HCT116 (cell line): ENCODE measurements at regions not wholly inside any gene's neighbourhood (a gene's known extent, or its start where the extent isn't known, plus 50 kb on each side); places are given as distances from the start of the nearest gene placed in this dataset.

ENCODE experiments used
- ATAC-seq: fragments of 200-7000 bp; cut with Tn5 transposase; 2 replicates; pipeline ENCODE4 v1.9.1; 2020; ENCODE audit warnings: mild to moderate bottlenecking, moderate library complexity
- BruUV-seq: library from RNA; stranded (reverse); fragments of 400-500 nt; replicated peaks from 2 replicates; lab custom pipeline; 2021; lab: Mats Ljungman, UMichigan
- CTCF ChIA-PET: fragments of 300-600 bp; sonication (Branson Sonifier 250); formaldehyde crosslinking; loops from one replicate; lab custom pipeline; 2021; ENCODE audit warnings: antibody characterized with exemption; lab: Charles Lee
- POLR2A ChIA-PET: fragments of 300-600, 350-600 bp; sonication (Branson Sonifier 250); formaldehyde crosslinking; loops from one replicate; lab custom pipeline; 2021; ENCODE audit warnings: antibody characterized with exemption; lab: Charles Lee
- RAD21 ChIA-PET, 2 experiments: fragments of 300-600 bp; sonication (Branson Sonifier 250); formaldehyde crosslinking; loops; one replicate each; lab custom pipeline; 2023; ENCODE audit warnings: low total read pairs in 2 of 2; ENCODE audit not compliant: uncharacterized antibody in 2 of 2, unreplicated experiment in 2 of 2, low non-redundant PET in 1 of 2; lab: Charles Lee
- DNase-seq: peaks from one replicate; pipeline ENCODE4 v3.0.0-alpha.2; 2010; ENCODE audit warnings: low read depth, low spot score
- H2AFZ ChIP-seq: fragments of 200-600 bp; shearing (Covaris generic), sonication (generic); 2 replicates; pipeline ENCODE4 v1.6.1; 2017; ENCODE audit warnings: low read depth, mixed run types, mixed read lengths, antibody characterized with exemption, low read length; ENCODE audit not compliant: poor library complexity, severe bottlenecking
- H3K27ac ChIP-seq: 2 replicates; pipeline ENCODE4 v1.5.1; 2012; ENCODE audit warnings: low read depth, low read length
- H3K27me3 ChIP-seq: fragments of 200-600 bp; sonication (generic); 2 replicates; pipeline ENCODE4 v1.6.1; 2016; ENCODE audit warnings: mixed run types, low read length, mixed read lengths; ENCODE audit not compliant: insufficient read depth
- H3K36me3 ChIP-seq, 2 experiments: fragments of 200-500 bp in 1 of 2; fragments of 200-600 bp in 1 of 2; sonication (Bioruptor generic) in 1 of 2; sonication (generic) in 1 of 2; 2 replicates each; pipeline versions ENCODE4 v1.5.1 to v1.6.1; 2014 to 2016; ENCODE audit warnings: low read length in 2 of 2, inconsistent platforms in 1 of 2, mixed read lengths in 1 of 2, mixed run types in 1 of 2; ENCODE audit not compliant: insufficient read depth in 2 of 2, control insufficient read depth in 1 of 2
- H3K4me1 ChIP-seq, 2 experiments: fragments of 200-600 bp in 1 of 2; sonication (generic) in 1 of 2; 2 replicates each; pipeline versions ENCODE4 v1.5.1 to v1.6.1; 2012 to 2017; ENCODE audit warnings: low read length in 2 of 2, inconsistent platforms in 1 of 2, mild to moderate bottlenecking in 1 of 2, mixed read lengths in 1 of 2, mixed run types in 1 of 2, moderate library complexity in 1 of 2; ENCODE audit not compliant: insufficient read depth in 2 of 2, control insufficient read depth in 1 of 2
- H3K4me2 ChIP-seq: fragments of 200-600 bp; sonication (generic); 2 replicates; pipeline ENCODE4 v1.6.1; 2017; ENCODE audit warnings: mixed run types, low read length, mixed read lengths
- H3K4me3 ChIP-seq, 2 experiments: fragments of 200-600 bp in 1 of 2; sonication (generic) in 1 of 2; replicated peaks in 1 of 2; 2 replicates each; pipeline ENCODE4 v1.5.1; 2011 to 2016; ENCODE audit warnings: low read length in 2 of 2, control low read depth in 1 of 2, low read depth in 1 of 2, mild to moderate bottlenecking in 1 of 2, mixed read lengths in 1 of 2, mixed run types in 1 of 2
- H3K79me2 ChIP-seq: fragments of 200-600 bp; sonication (generic); 2 replicates; pipeline ENCODE4 v1.6.1; 2017; ENCODE audit warnings: mild to moderate bottlenecking, mixed run types, low read length, moderate library complexity, mixed read lengths; ENCODE audit not compliant: insufficient read depth
- H3K9ac ChIP-seq: fragments of 200-600 bp; sonication (generic); 2 replicates; pipeline ENCODE4 v1.6.1; 2016; ENCODE audit warnings: low read length, mixed read lengths
- H3K9me2 ChIP-seq: fragments of 200-600 bp; sonication (generic), shearing (Covaris generic); 2 replicates; pipeline ENCODE4 v1.6.1; 2017; ENCODE audit warnings: mixed run types, mild to moderate bottlenecking, moderate library complexity; ENCODE audit not compliant: insufficient read depth
- H3K9me3 ChIP-seq, 2 experiments: fragments of 200-500 bp in 1 of 2; fragments of 200-600 bp in 1 of 2; sonication (Bioruptor generic) in 1 of 2; sonication (generic) in 1 of 2; 2 replicates each; pipeline ENCODE4 v1.6.1; 2014 to 2017; ENCODE audit warnings: low read length in 2 of 2, mixed read lengths in 2 of 2, inconsistent platforms in 1 of 2, low read depth in 1 of 2, mild to moderate bottlenecking in 1 of 2, mixed run types in 1 of 2, moderate library complexity in 1 of 2; ENCODE audit not compliant: control insufficient read depth in 1 of 2, insufficient read depth in 1 of 2
- H4K20me1 ChIP-seq: fragments of 200-600 bp; sonication (generic), shearing (Covaris generic); 2 replicates; pipeline ENCODE4 v1.6.1; 2017; ENCODE audit warnings: mixed run types, mild to moderate bottlenecking, moderate library complexity; ENCODE audit not compliant: insufficient read depth
- ATF3 ChIP-seq: IDR thresholded peaks from 2 replicates; pipeline ENCODE4 v1.6.1; 2012
- CTCF ChIP-seq, 3 experiments: fragments of 200-600 bp in 1 of 3; sonication (generic) in 1 of 3; IDR thresholded peaks in 2 of 3; conservative IDR thresholded peaks in 1 of 3; 2 replicates each; pipeline ENCODE4 v1.5.1; 2012 to 2017; ENCODE audit warnings: low read depth in 2 of 3, low read length in 2 of 3, antibody characterized with exemption in 1 of 3, borderline replicate concordance in 1 of 3, control low read depth in 1 of 3, mild to moderate bottlenecking in 1 of 3, mixed read lengths in 1 of 3, mixed run types in 1 of 3, moderate library complexity in 1 of 3; ENCODE audit not compliant: insufficient read depth in 1 of 3
- EZH2 ChIP-seq: fragments of 200-600 bp; sonication (generic); IDR thresholded peaks from 2 replicates; pipeline ENCODE4 v1.6.1; 2017; ENCODE audit warnings: antibody characterized with exemption, mixed run types
- JUND ChIP-seq: IDR thresholded peaks from 2 replicates; pipeline ENCODE4 v1.6.1; 2012
- MAX ChIP-seq: IDR thresholded peaks from 2 replicates; pipeline ENCODE4 v1.6.1; 2012
- SIN3A ChIP-seq: IDR thresholded peaks from 2 replicates; pipeline ENCODE4 v1.6.1; 2012; ENCODE audit warnings: low read depth
- TCF7L2 ChIP-seq: IDR thresholded peaks from 2 replicates; pipeline ENCODE4 v1.7.0; 2011; ENCODE audit warnings: borderline replicate concordance, inconsistent platforms; ENCODE audit not compliant: insufficient read depth, insufficient read length; ENCODE audit errors: extremely low read depth
- YY1 ChIP-seq: IDR thresholded peaks from 2 replicates; pipeline ENCODE4 v1.6.1; 2011; ENCODE audit warnings: low read length, low read depth, moderate library complexity, mild to moderate bottlenecking; ENCODE audit not compliant: insufficient replicate concordance; ENCODE audit errors: extremely low read depth
- ZNF274 ChIP-seq: fragments of 200-500 bp; sonication (Bioruptor generic); IDR thresholded peaks from 2 replicates; pipeline ENCODE4 v1.6.1; 2014; ENCODE audit warnings: mild to moderate bottlenecking, low read depth, low read length, inconsistent platforms
- intact Hi-C: fragments of 100-400 bp; cut with micrococcal nuclease; formaldehyde crosslinking; loops from 2 replicates; pipeline ENCODE4 v1.10.0; 2022

- Histone ChIP-seq H3K4me3 (no peak overlapping the region), H3K9me3 (no peaks in the 10 kb centered on the region), H4K20me1 (no peaks in the 10 kb centered on the region), H3K9me2 (no peaks in the 10 kb centered on the region), H3K9ac (no peak overlapping the region), H2AFZ (no peak overlapping the region), H3K4me1 (no peaks in the 10 kb centered on the region), H3K27ac (no peak overlapping the region), H3K4me2 (no peak overlapping the region), H3K79me2 (no peaks in the 10 kb centered on the region), H3K27me3 (peaks cover 5% of the 10 kb centered on the region; the same call in 1 of the 2 replicates), H3K36me3 (no peaks in the 10 kb centered on the region)
- no peak for DNase-seq
- intact Hi-C loops: no loop called here
- ATAC-seq: no peak
- no peak for TF ChIP-seq YY1
- TF ChIP-seq MAX: no peak
- TF ChIP-seq ATF3: no peak
- no peak for TF ChIP-seq JUND
- no peak for TF ChIP-seq ZNF274
- TF ChIP-seq SIN3A: no peak
- TF ChIP-seq TCF7L2: no peak
- no peak for TF ChIP-seq CTCF (IDR thresholded peaks at IDR 0.05 in 2 of 3, conservative IDR thresholded peaks at IDR 0.05 in 1 of 3; ENCODE audit: borderline replicate concordance in 1 of 3, insufficient read depth in 1 of 3, low read depth in 2 of 3, low read length in 2 of 3)
- TF ChIP-seq EZH2: no peak
- POLR2A ChIA-PET: no interaction called here
- no TSS peak for BruUV-seq
- CTCF ChIA-PET: no interaction called here
- RAD21 ChIA-PET: no interaction called here
Measured at GRCh38 chr12:22118238-22118790, 72.3 kb downstream of the CMAS start.
